DND-41 (cell line): ENCODE measurements at regions not wholly inside any gene's neighbourhood (a gene's known extent, or its start where the extent isn't known, plus 50 kb on each side); places are given as distances from the start of the nearest gene placed in this dataset.

ENCODE experiments used
- ATAC-seq: fragments of 200-7000 bp; cut with Tn5 transposase; 3 replicates; pipeline ENCODE4 v1.9.1; 2021; ENCODE audit warnings: low read depth; ENCODE audit not compliant: insufficient read depth
- DNase-seq: peaks from one replicate; pipeline ENCODE4 v3.0.0-alpha.2; 2020
- H2AFZ ChIP-seq: 2 replicates; pipeline ENCODE4 v1.6.0; 2012; ENCODE audit warnings: low read depth, low read length
- H3K27ac ChIP-seq: 2 replicates; pipeline ENCODE4 v1.5.1; 2012; ENCODE audit warnings: low read length, inconsistent platforms
- H3K27me3 ChIP-seq: fragments of 200-600 bp; sonication (generic); 2 replicates; pipeline ENCODE4 v1.6.0; 2012; ENCODE audit warnings: low read length, mild to moderate bottlenecking, inconsistent platforms; ENCODE audit not compliant: insufficient read depth, poor library complexity
- H3K36me3 ChIP-seq: 2 replicates; pipeline ENCODE4 v1.5.1; 2012; ENCODE audit warnings: low read length, inconsistent platforms; ENCODE audit not compliant: insufficient read depth
- H3K4me1 ChIP-seq: 2 replicates; pipeline ENCODE4 v1.5.1; 2012; ENCODE audit warnings: mild to moderate bottlenecking, low read length; ENCODE audit not compliant: insufficient read depth
- H3K4me2 ChIP-seq: 2 replicates; pipeline ENCODE4 v1.6.0; 2012; ENCODE audit warnings: mild to moderate bottlenecking, moderate library complexity, low read length, inconsistent platforms; ENCODE audit not compliant: insufficient read depth
- H3K4me3 ChIP-seq, 2 experiments: fragments of 200-600 bp in 1 of 2; shearing (Covaris generic) in 1 of 2; 2 replicates each; pipeline ENCODE4 v1.5.1; 2012 to 2016; ENCODE audit warnings: inconsistent platforms in 2 of 2, low read length in 2 of 2, mild to moderate bottlenecking in 2 of 2, low read depth in 1 of 2, moderate library complexity in 1 of 2
- H3K79me2 ChIP-seq: 2 replicates; pipeline ENCODE4 v1.6.0; 2012; ENCODE audit warnings: low read length, inconsistent platforms; ENCODE audit not compliant: insufficient read depth
- H3K9ac ChIP-seq: 2 replicates; pipeline ENCODE4 v1.6.0; 2012; ENCODE audit warnings: low read depth, mild to moderate bottlenecking, inconsistent platforms, low read length, moderate library complexity
- H3K9me3 ChIP-seq: 2 replicates; pipeline ENCODE4 v1.5.1; 2012; ENCODE audit warnings: low read length, moderate library complexity, mild to moderate bottlenecking, inconsistent platforms; ENCODE audit not compliant: insufficient read depth, severe bottlenecking
- H4K20me1 ChIP-seq: 2 replicates; pipeline ENCODE4 v1.6.0; 2012; ENCODE audit warnings: low read length; ENCODE audit not compliant: insufficient read depth
- EZH2 ChIP-seq: IDR thresholded peaks from 3 replicates; pipeline ENCODE4 v1.6.1; 2012; ENCODE audit warnings: borderline replicate concordance, low read depth, mild to moderate bottlenecking, moderate library complexity, low read length, inconsistent platforms; ENCODE audit not compliant: severe bottlenecking
- TF ChIP-seq, protein P1 (sequence below): IDR thresholded peaks from 2 replicates; pipeline ENCODE4 v1.5.1; 2012; ENCODE audit warnings: borderline replicate concordance, low read length, moderate library complexity, mild to moderate bottlenecking; ENCODE audit not compliant: poor library complexity, severe bottlenecking; ENCODE audit errors: extremely low read depth

GRCh38 chr6:120141601-120142000 lies 792.0 kb upstream of the MAN1A1 start:
- H4K20me1 ChIP-seq: no peaks in the 10 kb centered on the region
- H2AFZ ChIP-seq: no peak overlapping the region
- no peaks in the 10 kb centered on the region for H3K9me3 ChIP-seq
- no peaks in the 10 kb centered on the region for H3K4me1 ChIP-seq
- no peak for DNase-seq
- H3K79me2 ChIP-seq: no peaks in the 10 kb centered on the region
- no peak for ATAC-seq
- no peak overlapping the region for H3K4me3 ChIP-seq
- H3K4me2 ChIP-seq: no peak overlapping the region
- H3K36me3 ChIP-seq: no peaks in the 10 kb centered on the region
- H3K27ac ChIP-seq: no peak overlapping the region
- no peaks in the 10 kb centered on the region for H3K27me3 ChIP-seq
- no peak for TF ChIP-seq EZH2
- TF ChIP-seq, protein P1, sequence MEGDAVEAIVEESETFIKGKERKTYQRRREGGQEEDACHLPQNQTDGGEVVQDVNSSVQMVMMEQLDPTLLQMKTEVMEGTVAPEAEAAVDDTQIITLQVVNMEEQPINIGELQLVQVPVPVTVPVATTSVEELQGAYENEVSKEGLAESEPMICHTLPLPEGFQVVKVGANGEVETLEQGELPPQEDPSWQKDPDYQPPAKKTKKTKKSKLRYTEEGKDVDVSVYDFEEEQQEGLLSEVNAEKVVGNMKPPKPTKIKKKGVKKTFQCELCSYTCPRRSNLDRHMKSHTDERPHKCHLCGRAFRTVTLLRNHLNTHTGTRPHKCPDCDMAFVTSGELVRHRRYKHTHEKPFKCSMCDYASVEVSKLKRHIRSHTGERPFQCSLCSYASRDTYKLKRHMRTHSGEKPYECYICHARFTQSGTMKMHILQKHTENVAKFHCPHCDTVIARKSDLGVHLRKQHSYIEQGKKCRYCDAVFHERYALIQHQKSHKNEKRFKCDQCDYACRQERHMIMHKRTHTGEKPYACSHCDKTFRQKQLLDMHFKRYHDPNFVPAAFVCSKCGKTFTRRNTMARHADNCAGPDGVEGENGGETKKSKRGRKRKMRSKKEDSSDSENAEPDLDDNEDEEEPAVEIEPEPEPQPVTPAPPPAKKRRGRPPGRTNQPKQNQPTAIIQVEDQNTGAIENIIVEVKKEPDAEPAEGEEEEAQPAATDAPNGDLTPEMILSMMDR: no peak
- H3K9ac ChIP-seq: no peak overlapping the region

GRCh38 chr6:120137492-120137891 lies 787.9 kb upstream of the MAN1A1 start:
- Histone ChIP-seq H3K4me1 (no peaks in the 10 kb centered on the region), H3K27ac (no peak overlapping the region), H3K79me2 (no peaks in the 10 kb centered on the region), H3K9ac (no peak overlapping the region), H3K4me3 (no peak overlapping the region), H3K4me2 (no peak overlapping the region), H2AFZ (no peak overlapping the region), H3K27me3 (no peaks in the 10 kb centered on the region), H3K36me3 (no peaks in the 10 kb centered on the region), H3K9me3 (no peaks in the 10 kb centered on the region), H4K20me1 (no peaks in the 10 kb centered on the region)
- TF ChIP-seq EZH2: no peak
- DNase-seq (no peak), ATAC-seq (no peak)

DNA sequence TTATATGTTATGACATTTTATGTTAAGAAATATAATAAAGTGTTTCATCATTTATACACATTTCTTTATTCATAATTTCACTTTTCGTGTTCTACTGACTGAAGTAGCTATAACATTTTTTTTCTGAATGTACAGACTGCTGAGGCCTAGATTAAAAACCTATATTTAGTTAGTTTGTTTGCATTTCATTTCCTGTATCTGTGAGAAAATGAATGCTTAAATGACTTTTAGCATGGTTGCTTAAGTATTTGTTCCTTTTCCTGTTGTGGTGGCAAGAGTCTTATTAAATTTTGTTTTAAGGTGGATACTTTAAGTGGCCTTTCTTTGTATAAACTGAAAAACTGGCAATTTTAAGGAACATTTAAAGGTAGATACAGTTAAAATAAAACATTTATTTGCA lies 779.7 kb upstream of the MAN1A1 start:
- H3K4me1 ChIP-seq: no peaks in the 10 kb centered on the region
- no peaks in the 10 kb centered on the region for H3K27me3 ChIP-seq
- H3K9me3 ChIP-seq: no peaks in the 10 kb centered on the region
- no peak overlapping the region for H2AFZ ChIP-seq
- H3K36me3 ChIP-seq: no peaks in the 10 kb centered on the region
- H3K79me2 ChIP-seq: no peaks in the 10 kb centered on the region
- no peaks in the 10 kb centered on the region for H4K20me1 ChIP-seq
- no peak overlapping the region for H3K9ac ChIP-seq
- TF ChIP-seq, protein P1: no peak
- no peak for TF ChIP-seq EZH2
- H3K4me2 ChIP-seq: no peak overlapping the region
- no peak for ATAC-seq
- no peak overlapping the region for H3K4me3 ChIP-seq
- DNase-seq: no peak
- no peak overlapping the region for H3K27ac ChIP-seq

GRCh38 chr6:120122401-120122800 lies 772.8 kb upstream of the MAN1A1 start:
- H3K4me2 ChIP-seq: no peak overlapping the region
- no peak for TF ChIP-seq EZH2
- TF ChIP-seq, protein P1: no peak

More at GRCh38 chr6:120122401-120122800, 772.8 kb upstream of the MAN1A1 start:
- Histone ChIP-seq H4K20me1 (no peaks in the 10 kb centered on the region), H3K27me3 (no peaks in the 10 kb centered on the region), H3K79me2 (no peaks in the 10 kb centered on the region), H2AFZ (no peak overlapping the region), H3K4me1 (no peaks in the 10 kb centered on the region), H3K36me3 (no peaks in the 10 kb centered on the region), H3K9ac (no peak overlapping the region), H3K4me3 (no peak overlapping the region), H3K27ac (no peak overlapping the region), H3K9me3 (no peaks in the 10 kb centered on the region)
- DNase-seq (no peak), ATAC-seq (no peak)
